WTC11 (cell line): ENCODE measurements at regions not wholly inside any gene's neighbourhood (a gene's known extent, or its start where the extent isn't known, plus 50 kb on each side); places are given as distances from the start of the nearest gene placed in this dataset.

Experiments
- ATAC-seq: fragments of 200-7000 bp; cut with Tn5 transposase; 2 replicates; pipeline ENCODE4 v1.10.0; 2021; ENCODE audit warnings: mild to moderate bottlenecking, moderate library complexity
- CTCF ChIA-PET: fragments of 300-600 bp; sonication (Branson Sonifier 250); formaldehyde crosslinking; loops from one replicate; lab custom pipeline; 2021; ENCODE audit warnings: antibody characterized with exemption; lab: Charles Lee
- POLR2A ChIA-PET: fragments of 350-600 bp; sonication (Branson Sonifier 250); formaldehyde crosslinking; loops from one replicate; lab custom pipeline; 2021; ENCODE audit warnings: antibody characterized with exemption; lab: Charles Lee
- DNase-seq: peaks from one replicate; pipeline ENCODE4 v3.0.0; 2021; ENCODE audit warnings: low spot score
- H3K27ac Mint-ChIP-seq: 2 replicates; pipeline ENCODE4 v1.8.0; 2021; ENCODE audit warnings: mixed read lengths
- H3K27me3 Mint-ChIP-seq: 2 replicates; pipeline ENCODE4 v1.8.0; 2021; ENCODE audit warnings: low read depth, mild to moderate bottlenecking, moderate library complexity, mixed read lengths
- H3K36me3 Mint-ChIP-seq: 2 replicates; pipeline ENCODE4 v1.8.0; 2021; ENCODE audit warnings: mixed read lengths
- H3K4me1 Mint-ChIP-seq: 2 replicates; pipeline ENCODE4 v1.8.0; 2022; ENCODE audit warnings: mixed read lengths
- H3K4me3 Mint-ChIP-seq: 2 replicates; pipeline ENCODE4 v1.8.0; 2021; ENCODE audit warnings: mild to moderate bottlenecking, moderate library complexity, mixed read lengths
- H3K9me3 Mint-ChIP-seq: 2 replicates; pipeline ENCODE4 v1.8.0; 2021; ENCODE audit warnings: mixed read lengths
- E2F4 ChIP-seq: sonication (generic); formaldehyde crosslinking; IDR thresholded peaks from 2 replicates; pipeline ENCODE4 v1.8.1; 2022; ENCODE audit warnings: low read depth, mild to moderate bottlenecking, moderate library complexity, missing genetic modification reagents, borderline replicate concordance
- ELF4 ChIP-seq: sonication (generic); formaldehyde crosslinking; IDR thresholded peaks from 2 replicates; pipeline ENCODE4 v1.8.1; 2022; ENCODE audit warnings: low read depth, mild to moderate bottlenecking, moderate library complexity, missing genetic modification reagents
- ESRRA ChIP-seq: sonication (generic); formaldehyde crosslinking; IDR thresholded peaks from 2 replicates; pipeline ENCODE4 v1.8.1; 2022; ENCODE audit warnings: mild to moderate bottlenecking, missing genetic modification reagents, borderline replicate concordance
- FOXP4 ChIP-seq: sonication (generic); formaldehyde crosslinking; IDR thresholded peaks from 2 replicates; pipeline ENCODE4 v1.8.0; 2022; ENCODE audit warnings: mild to moderate bottlenecking, missing genetic modification reagents
- GRHL2 ChIP-seq: fragments of 250-450 bp; sonication (Bioruptor Pico); IDR thresholded peaks from 2 replicates; pipeline ENCODE4 v1.8.0; 2022; ENCODE audit warnings: mild to moderate bottlenecking, moderate library complexity; ENCODE audit not compliant: insufficient replicate concordance, severe bottlenecking
- JAZF1 ChIP-seq: fragments of 250-450 bp; sonication (Bioruptor Pico); IDR thresholded peaks from 2 replicates; pipeline ENCODE4 v1.9.0; 2021; ENCODE audit warnings: moderate library complexity, mild to moderate bottlenecking, inconsistent platforms
- PRDM15 ChIP-seq: sonication (generic); formaldehyde crosslinking; IDR thresholded peaks from 2 replicates; pipeline ENCODE4 v1.8.0; 2022; ENCODE audit warnings: missing genetic modification reagents
- PREB ChIP-seq: sonication (generic); formaldehyde crosslinking; IDR thresholded peaks from 2 replicates; pipeline ENCODE4 v1.8.1; 2022; ENCODE audit warnings: mild to moderate bottlenecking, missing genetic modification reagents, moderate library complexity, borderline replicate concordance
- PRRX2 ChIP-seq: fragments of 250-450 bp; sonication (Bioruptor Pico); IDR thresholded peaks from 2 replicates; pipeline ENCODE4 v1.8.0; 2021; ENCODE audit warnings: mild to moderate bottlenecking
- TEAD4 ChIP-seq: sonication (generic); formaldehyde crosslinking; IDR thresholded peaks from 2 replicates; pipeline ENCODE4 v1.8.0; 2022; ENCODE audit warnings: mild to moderate bottlenecking, missing genetic modification reagents
- USF1 ChIP-seq: sonication (generic); formaldehyde crosslinking; IDR thresholded peaks from 2 replicates; pipeline ENCODE4 v1.8.0; 2022; ENCODE audit warnings: mild to moderate bottlenecking, missing genetic modification reagents
- ZBTB21 ChIP-seq: sonication (generic); formaldehyde crosslinking; IDR thresholded peaks from 2 replicates; pipeline ENCODE4 v1.8.1; 2023; ENCODE audit warnings: mild to moderate bottlenecking, missing genetic modification reagents, borderline replicate concordance
- ZNF232 ChIP-seq: sonication (generic); formaldehyde crosslinking; IDR thresholded peaks from 2 replicates; pipeline ENCODE4 v1.8.0; 2022; ENCODE audit warnings: mild to moderate bottlenecking, missing genetic modification reagents
- ZNF263 ChIP-seq: sonication (generic); formaldehyde crosslinking; IDR thresholded peaks from 2 replicates; pipeline ENCODE4 v1.8.1; 2022; ENCODE audit warnings: low read depth, mild to moderate bottlenecking, moderate library complexity, missing genetic modification reagents
- ZNF396 ChIP-seq: fragments of 250-450 bp; sonication (Bioruptor Pico); IDR thresholded peaks from 2 replicates; pipeline ENCODE4 v1.8.0; 2021; ENCODE audit warnings: mild to moderate bottlenecking, moderate library complexity, borderline replicate concordance
- ZNF416 ChIP-seq: fragments of 250-450 bp; sonication (Bioruptor Pico); IDR thresholded peaks from 2 replicates; pipeline ENCODE4 v1.9.0; 2021; ENCODE audit warnings: mild to moderate bottlenecking, inconsistent platforms

- no peak overlapping the region for H3K4me3 Mint-ChIP-seq
- no peaks in the 10 kb centered on the region for H3K36me3 Mint-ChIP-seq
- ATAC-seq: no peak
- H3K27ac Mint-ChIP-seq: no peak overlapping the region
- CTCF ChIA-PET: no interaction called here
- DNase-seq: no peak
- no peaks in the 10 kb centered on the region for H3K9me3 Mint-ChIP-seq
- POLR2A ChIA-PET: no interaction called here
- TF ChIP-seq ZNF396 (CRISPR knock-in tag) (no peak), PREB (CRISPR knock-in tag) (no peak), ZNF232 (CRISPR knock-in tag) (no peak), USF1 (CRISPR knock-in tag) (no peak), ZNF416 (no peak), GRHL2 (no peak), ZNF263 (CRISPR knock-in tag) (no peak), TEAD4 (CRISPR knock-in tag) (no peak), FOXP4 (no peak), E2F4 (no peak), PRDM15 (CRISPR knock-in tag) (no peak)
- peaks cover 11% of the 10 kb centered on the region for H3K4me1 Mint-ChIP-seq
- no peaks in the 10 kb centered on the region for H3K27me3 Mint-ChIP-seq
These were observed 173.1 kb downstream of the MC4R start for GRCh38 chr18:60199505-60199904.

- DNase-seq (no peak), ATAC-seq (no peak)
- Mint-ChIP-seq H3K36me3 (peaks cover under 1% of the 10 kb centered on the region), H3K4me1 (peaks cover 21% of the 10 kb centered on the region), H3K9me3 (peaks cover 3% of the 10 kb centered on the region; the same call in 1 of the 2 replicates), H3K4me3 (no peak overlapping the region), H3K27ac (no peak overlapping the region), H3K27me3 (no peaks in the 10 kb centered on the region)
- POLR2A ChIA-PET: no interaction called here
- CTCF ChIA-PET: no interaction called here
- TF ChIP-seq PRRX2 (no peak), ZBTB21 (CRISPR knock-in tag) (no peak), ESRRA (no peak), JAZF1 (CRISPR knock-in tag) (no peak), ELF4 (CRISPR knock-in tag) (no peak), E2F4 (no peak)
These were observed 174.7 kb downstream of the MC4R start for GRCh38 chr18:60197671-60198462.
